GM23248 (cell line): ENCODE measurements at regions not wholly inside any gene's neighbourhood (a gene's known extent, or its start where the extent isn't known, plus 50 kb on each side); places are given as distances from the start of the nearest gene placed in this dataset.

Source experiments
- DNase-seq: peaks from one replicate; pipeline ENCODE4 v3.0.0-alpha.2; 2015
- H2AFZ ChIP-seq: fragments of 200-600 bp; sonication (generic); 2 replicates; pipeline ENCODE4 v1.6.1; 2016; ENCODE audit warnings: antibody characterized with exemption
- H3F3A ChIP-seq: fragments of 200-600 bp; sonication (generic); 2 replicates; pipeline ENCODE4 v1.6.1; 2016; ENCODE audit warnings: mild to moderate bottlenecking, antibody characterized with exemption, mixed run types; ENCODE audit not compliant: insufficient read depth
- H3K27ac ChIP-seq: fragments of 200-600 bp; sonication (generic); 2 replicates; pipeline ENCODE4 v1.5.1; 2016; ENCODE audit warnings: mild to moderate bottlenecking
- H3K27me3 ChIP-seq: fragments of 200-600 bp; sonication (generic); replicated peaks from 2 replicates; pipeline ENCODE4 v1.6.1; 2016; ENCODE audit warnings: mild to moderate bottlenecking; ENCODE audit not compliant: insufficient read depth
- H3K36me3 ChIP-seq: fragments of 200-600 bp; sonication (generic); 2 replicates; pipeline ENCODE4 v1.6.1; 2016; ENCODE audit warnings: low read depth, mild to moderate bottlenecking
- H3K4me1 ChIP-seq: fragments of 200-600 bp; sonication (generic); 2 replicates; pipeline ENCODE4 v1.6.1; 2016; ENCODE audit warnings: mild to moderate bottlenecking; ENCODE audit not compliant: insufficient read depth
- H3K4me2 ChIP-seq: fragments of 200-600 bp; sonication (generic); one replicate; pipeline ENCODE4 v1.6.1; 2016; ENCODE audit warnings: mild to moderate bottlenecking; ENCODE audit not compliant: unreplicated experiment
- H3K4me3 ChIP-seq: fragments of 200-600 bp; sonication (generic); 2 replicates; pipeline ENCODE4 v1.5.1; 2016; ENCODE audit warnings: mild to moderate bottlenecking
- H3K79me2 ChIP-seq: fragments of 200-600 bp; sonication (generic); 2 replicates; pipeline ENCODE4 v1.6.1; 2016; ENCODE audit warnings: mild to moderate bottlenecking; ENCODE audit not compliant: insufficient read depth
- H3K9ac ChIP-seq: fragments of 200-600 bp; sonication (generic); 2 replicates; pipeline ENCODE4 v1.6.1; 2016; ENCODE audit warnings: mild to moderate bottlenecking
- H3K9me2 ChIP-seq: fragments of 200-600 bp; sonication (generic); 2 replicates; pipeline ENCODE4 v1.6.1; 2016; ENCODE audit warnings: mixed run types, mild to moderate bottlenecking, moderate library complexity; ENCODE audit not compliant: insufficient read depth
- H3K9me3 ChIP-seq: fragments of 200-600 bp; sonication (generic); one replicate; pipeline ENCODE4 v1.6.1; 2017; ENCODE audit warnings: low read depth
- H4K20me1 ChIP-seq: fragments of 200-600 bp; sonication (generic); 2 replicates; pipeline ENCODE4 v1.6.0; 2016; ENCODE audit not compliant: insufficient read depth
- EZH2 ChIP-seq: fragments of 200-600 bp; sonication (generic); IDR thresholded peaks from 2 replicates; pipeline ENCODE4 v1.6.1; 2018; ENCODE audit warnings: antibody characterized with exemption, mild to moderate bottlenecking; ENCODE audit not compliant: insufficient read depth, poor library complexity, severe bottlenecking
- EZH2phosphoT487 ChIP-seq: fragments of 200-600 bp; sonication (generic); IDR thresholded peaks from 2 replicates; pipeline ENCODE4 v1.6.1; 2018; ENCODE audit warnings: antibody characterized with exemption, moderate library complexity, mild to moderate bottlenecking, low read depth; ENCODE audit not compliant: insufficient read depth
- WGBS, 2 experiments: methylation state at CpG; one replicate each; pipeline ENCODE4 v1.1.6; 2015 to 2017; ENCODE audit warnings: low lambda C conversion rate in 2 of 2, low coverage in 1 of 2; ENCODE audit errors: missing lambda C conversion rate in 2 of 2; 5-methylcytosine and 5-hydroxymethylcytosine counted together
- in situ Hi-C: fragments of 300-500 bp; cut with MboI; formaldehyde crosslinking; loops from 2 replicates; pipeline ENCODE4 v1.15.0; 2020

GRCh38 chr12:124637163-124637562 lies 69.8 kb upstream of the NCOR2 start:
- no peak for DNase-seq
- TF ChIP-seq EZH2phosphoT487 (no peak), EZH2 (no peak)
- Histone ChIP-seq H3K9ac (no peak overlapping the region), H3F3A (peaks cover 16% of the 10 kb centered on the region), H2AFZ (no peak overlapping the region), H3K9me2 (no peaks in the 10 kb centered on the region), H3K4me2 (no peak overlapping the region), H4K20me1 (no peaks in the 10 kb centered on the region), H3K27ac (no peak overlapping the region), H3K27me3 (no peaks in the 10 kb centered on the region), H3K4me3 (no peak overlapping the region), H3K4me1 (peaks cover 8% of the 10 kb centered on the region), H3K79me2 (no peaks in the 10 kb centered on the region), H3K36me3 (no peaks in the 10 kb centered on the region), H3K9me3 (no peaks in the 10 kb centered on the region)
- in situ Hi-C loops, result no loop called here
- WGBS, 2 experiments, result 68 to 75% methylated on average over 4 of the region's 4 CpGs

GRCh38 chr12:124636138-124636978 lies 68.9 kb upstream of the NCOR2 start:
- H3K4me3 ChIP-seq, result no peak overlapping the region
- in situ Hi-C loops, result no loop called here
- WGBS, 2 experiments, result 23 to 29% methylated on average over 10 of the region's 10 CpGs
- peak; percentile 66 for DNase-seq
- H3K4me2 ChIP-seq, result no peak overlapping the region
- H3K27ac ChIP-seq, result peak overlapping the region; percentile 28
- TF ChIP-seq EZH2, result no peak
- no peak for TF ChIP-seq EZH2phosphoT487
- H3K9ac ChIP-seq, result no peak overlapping the region
- H3K79me2 ChIP-seq, result no peaks in the 10 kb centered on the region
- no peaks in the 10 kb centered on the region for H4K20me1 ChIP-seq
- H3K9me3 ChIP-seq, result no peaks in the 10 kb centered on the region
- H3F3A ChIP-seq, result peaks cover 16% of the 10 kb centered on the region
- no peaks in the 10 kb centered on the region for H3K27me3 ChIP-seq
- no peak overlapping the region for H2AFZ ChIP-seq
- no peaks in the 10 kb centered on the region for H3K9me2 ChIP-seq
- H3K36me3 ChIP-seq, result no peaks in the 10 kb centered on the region
- H3K4me1 ChIP-seq, result peaks cover 8% of the 10 kb centered on the region

GRCh38 chr12:124635316-124635715 lies 67.9 kb upstream of the NCOR2 start:
- no peak overlapping the region for H3K4me2 ChIP-seq
- no peak overlapping the region for H2AFZ ChIP-seq
- no peak for DNase-seq
- no peak overlapping the region for H3K27ac ChIP-seq
- H3K27me3 ChIP-seq, result no peaks in the 10 kb centered on the region
- in situ Hi-C loops, result no loop called here
- no peak overlapping the region for H3K9ac ChIP-seq
- no peaks in the 10 kb centered on the region for H4K20me1 ChIP-seq
- H3K79me2 ChIP-seq, result no peaks in the 10 kb centered on the region
- H3K9me3 ChIP-seq, result no peaks in the 10 kb centered on the region
- H3K9me2 ChIP-seq, result no peaks in the 10 kb centered on the region
- 95 to 98% methylated on average over 7 of the region's 7 CpGs for WGBS, 2 experiments
- H3F3A ChIP-seq, result peaks cover 16% of the 10 kb centered on the region
- H3K36me3 ChIP-seq, result no peaks in the 10 kb centered on the region
- no peak overlapping the region for H3K4me3 ChIP-seq
- TF ChIP-seq EZH2phosphoT487 (no peak), EZH2 (no peak)
- peaks cover 8% of the 10 kb centered on the region for H3K4me1 ChIP-seq

- Histone ChIP-seq H3K4me2 (no peak overlapping the region), H3K9me2 (no peaks in the 10 kb centered on the region), H3K9me3 (no peaks in the 10 kb centered on the region), H4K20me1 (no peaks in the 10 kb centered on the region), H3K4me1 (peaks cover 8% of the 10 kb centered on the region), H3F3A (peaks cover 11% of the 10 kb centered on the region; the same call in 1 of the 2 replicates), H3K36me3 (no peaks in the 10 kb centered on the region), H2AFZ (peak overlapping the region; percentile 34; the same call in 1 of the 2 replicates), H3K27me3 (no peaks in the 10 kb centered on the region), H3K27ac (no peak overlapping the region), H3K4me3 (no peak overlapping the region), H3K79me2 (no peaks in the 10 kb centered on the region), H3K9ac (no peak overlapping the region)
- TF ChIP-seq EZH2phosphoT487, result no peak
- no peak for TF ChIP-seq EZH2
- peak; percentile 69 for DNase-seq
- WGBS, 2 experiments, result 74 to 77% methylated on average over 17 of the region's 17 CpGs
- in situ Hi-C loops, result no loop called here
Measured at GRCh38 chr12:124633365-124634362, 66.3 kb upstream of the NCOR2 start.
